ENCODE measurements at regions not wholly inside any gene's neighbourhood (a gene's known extent, or its start where the extent isn't known, plus 50 kb on each side); places are given as distances from the start of the nearest gene placed in this dataset.
A peak's percentile ranks its signal among the peaks of the same experiment; 100 is the strongest.

DNA sequence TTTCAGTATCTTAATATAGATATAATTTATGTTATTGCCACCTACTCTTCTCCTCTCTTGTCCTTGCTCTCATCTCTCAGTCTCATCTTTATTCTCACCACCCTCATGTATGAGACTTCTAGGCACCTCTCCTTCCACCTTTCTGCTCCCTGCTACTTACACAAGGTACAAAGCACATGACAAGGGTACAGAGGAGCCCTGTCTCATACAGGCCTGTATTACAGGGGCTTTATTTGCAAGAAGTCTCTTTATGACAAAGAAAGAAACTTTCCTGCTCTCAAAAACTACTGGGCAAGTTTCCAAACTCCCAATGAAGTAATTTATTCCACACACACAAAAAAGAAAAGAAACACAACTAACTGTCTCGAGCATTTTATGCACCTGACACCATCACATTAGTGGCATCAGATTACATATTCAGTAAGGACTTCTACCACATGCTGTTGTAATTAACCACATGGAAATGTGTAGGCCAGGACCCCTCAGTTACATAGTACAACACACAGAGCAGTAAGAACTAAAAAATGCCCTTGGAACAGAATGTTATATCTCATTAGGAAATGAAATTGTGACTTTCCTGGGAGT lies 253.1 kb downstream of the FZD1 start:
- H3K36me3 ChIP-seq: no peaks in the 10 kb centered on the region
- no peaks in the 10 kb centered on the region for H3K9me3 ChIP-seq
- H3K27me3 ChIP-seq: no peaks in the 10 kb centered on the region
- no peak for DNase-seq
- WGBS, 2 donors: 59% methylated on average over 1 of the region's 1 CpG
- TF ChIP-seq POLR2A (IDR thresholded peaks at IDR 0.05): no peak
- TF ChIP-seq POLR2AphosphoS5 (IDR thresholded peaks at IDR 0.05): no peak
- TF ChIP-seq EP300 (IDR thresholded peaks at IDR 0.05): no peak
- no peak for TF ChIP-seq CTCF (IDR thresholded peaks at IDR 0.05)
- no peaks in the 10 kb centered on the region for H3K4me1 ChIP-seq
- H3K4me3 ChIP-seq: no peak overlapping the region
- ATAC-seq (ENCODE audit: low FRiP score in 2 of 2): no peak
- no peak overlapping the region for H3K27ac ChIP-seq

DNA sequence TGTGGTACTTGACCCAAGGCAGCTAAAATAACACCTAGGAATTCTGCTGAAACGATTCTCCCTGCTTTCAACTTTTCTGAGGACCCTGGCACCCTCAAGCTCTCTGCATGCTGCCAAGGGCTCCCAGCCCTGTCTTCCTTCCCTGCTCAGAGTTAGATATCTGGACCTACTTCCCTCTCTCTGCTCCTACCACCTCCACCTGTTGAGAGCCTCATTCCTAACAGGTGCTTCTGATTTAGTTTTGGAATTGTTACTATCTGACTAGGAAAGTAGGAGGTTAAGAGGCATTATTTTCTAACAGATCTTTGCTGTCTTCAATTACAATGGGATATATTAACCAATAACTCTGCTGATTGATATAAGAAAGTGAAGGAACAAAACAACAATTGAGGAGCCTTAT lies 253.8 kb downstream of the FZD1 start:
- no peaks in the 10 kb centered on the region for H3K4me1 ChIP-seq
- no peaks in the 10 kb centered on the region for H3K36me3 ChIP-seq
- H3K4me3 ChIP-seq: no peak overlapping the region
- DNase-seq (no peak), ATAC-seq (ENCODE audit: low FRiP score in 2 of 2) (no peak)
- WGBS, 2 donors: 57 to 59% methylated on average over 1 of the region's 1 CpG
- no peaks in the 10 kb centered on the region for H3K27me3 ChIP-seq
- TF ChIP-seq POLR2A (IDR thresholded peaks at IDR 0.05): no peak
- no peak for TF ChIP-seq EP300 (IDR thresholded peaks at IDR 0.05)
- no peak for TF ChIP-seq CTCF (IDR thresholded peaks at IDR 0.05)
- TF ChIP-seq POLR2AphosphoS5 (IDR thresholded peaks at IDR 0.05): no peak
- no peaks in the 10 kb centered on the region for H3K9me3 ChIP-seq
- no peak overlapping the region for H3K27ac ChIP-seq

DNA sequence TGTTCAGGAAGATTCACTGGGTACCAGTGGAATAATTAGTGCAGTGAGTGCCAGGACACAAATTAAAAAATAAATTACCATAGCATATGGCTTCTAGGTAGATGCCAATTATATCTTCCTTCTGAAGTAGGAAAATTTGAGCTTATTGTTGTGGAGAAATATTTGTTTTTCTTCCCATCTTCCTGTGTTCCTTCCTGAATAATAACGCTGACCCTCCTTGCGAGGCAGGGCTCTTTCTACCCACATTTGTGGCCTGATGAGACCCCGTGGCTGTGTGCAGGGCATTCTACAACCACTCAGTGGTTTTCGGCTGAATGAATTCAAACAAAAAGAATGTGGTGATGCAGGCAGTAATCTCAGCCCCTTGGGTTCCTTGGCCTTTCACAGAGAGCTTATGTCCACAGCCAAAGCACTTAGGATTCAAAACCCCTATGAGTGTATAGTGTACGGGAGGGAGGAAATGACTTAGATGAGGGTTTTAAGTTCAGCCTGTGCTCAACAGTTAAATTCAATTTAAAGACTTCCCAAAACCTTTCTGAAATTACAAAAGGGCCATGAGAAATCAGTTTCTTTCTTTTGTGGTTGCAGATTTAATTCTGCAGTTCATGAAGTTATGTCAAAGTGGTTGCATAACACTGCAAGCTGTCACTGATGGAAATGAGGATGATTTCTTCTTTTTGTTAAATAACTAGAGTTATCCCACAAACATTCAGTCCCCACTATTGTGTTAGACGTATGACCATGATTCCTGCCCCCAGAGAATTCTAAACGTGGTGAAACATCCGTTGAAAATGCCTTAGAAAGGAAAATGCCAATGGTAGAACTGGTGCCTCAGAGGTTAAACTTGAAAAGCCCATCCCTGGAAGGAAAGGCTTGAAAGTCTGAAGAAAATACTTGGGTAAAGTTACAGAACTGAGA lies 255.3 kb downstream of the FZD1 start:
- H3K4me3 ChIP-seq: no peak overlapping the region
- DNase-seq (no peak), ATAC-seq (ENCODE audit: low FRiP score in 2 of 2) (peak in 1 of 2 donors; percentile 36)
- no peaks in the 10 kb centered on the region for H3K36me3 ChIP-seq
- no peaks in the 10 kb centered on the region for H3K27me3 ChIP-seq
- TF ChIP-seq POLR2A (IDR thresholded peaks at IDR 0.05): no peak
- no peak for TF ChIP-seq POLR2AphosphoS5 (IDR thresholded peaks at IDR 0.05)
- no peak for TF ChIP-seq EP300 (IDR thresholded peaks at IDR 0.05)
- TF ChIP-seq CTCF (IDR thresholded peaks at IDR 0.05): no peak
- H3K27ac ChIP-seq: no peak overlapping the region
- no peaks in the 10 kb centered on the region for H3K4me1 ChIP-seq
- H3K9me3 ChIP-seq: no peaks in the 10 kb centered on the region
- WGBS, 2 donors: 50 to 54% methylated on average over 8 of the region's 8 CpGs

- ATAC-seq (ENCODE audit: low FRiP score in 2 of 2) (no peak), DNase-seq (no peak)
- no peaks in the 10 kb centered on the region for H3K9me3 ChIP-seq
- no peak overlapping the region for H3K4me3 ChIP-seq
- no peaks in the 10 kb centered on the region for H3K4me1 ChIP-seq
- TF ChIP-seq POLR2A (IDR thresholded peaks at IDR 0.05) (no peak), POLR2AphosphoS5 (IDR thresholded peaks at IDR 0.05) (no peak), CTCF (IDR thresholded peaks at IDR 0.05) (no peak), EP300 (IDR thresholded peaks at IDR 0.05) (no peak)
- H3K27ac ChIP-seq: no peak overlapping the region
- WGBS, 2 donors: 38 to 64% methylated on average over 1 of the region's 1 CpG
- H3K36me3 ChIP-seq: no peaks in the 10 kb centered on the region
- H3K27me3 ChIP-seq: no peaks in the 10 kb centered on the region
These were observed 256.4 kb downstream of the FZD1 start for GRCh38 chr7:91520645-91521044.
